ENCODE measurements at regions not wholly inside any gene's neighbourhood (a gene's known extent, or its start where the extent isn't known, plus 50 kb on each side); places are given as distances from the start of the nearest gene placed in this dataset.

GRCh38 chr12:127358888-127359287 is 908.1 kb upstream of the TMEM132C start:
- DNase-seq (ENCODE audit: low spot score): no peak

GRCh38 chr12:127360580-127360979 is 906.4 kb upstream of the TMEM132C start:
- DNase-seq (ENCODE audit: low spot score): no peak

- DNase-seq (ENCODE audit: low spot score): no peak
Observed at GRCh38 chr12:127362121-127362520, 904.8 kb upstream of the TMEM132C start.

GRCh38 chr12:127363392-127363791 is 903.6 kb upstream of the TMEM132C start:
- no peak for DNase-seq (ENCODE audit: low spot score)

GRCh38 chr12:127373559-127373958 is 893.4 kb upstream of the TMEM132C start:
- DNase-seq (ENCODE audit: low spot score): no peak

- DNase-seq (ENCODE audit: low spot score): no peak
Observed at GRCh38 chr12:127374447-127374846, 892.5 kb upstream of the TMEM132C start.

- peak; percentile 46 for DNase-seq (ENCODE audit: low spot score)
Observed at GRCh38 chr12:127381043-127381668, 885.8 kb upstream of the TMEM132C start.

GRCh38 chr12:127381681-127382080 is 885.3 kb upstream of the TMEM132C start:
- no peak for DNase-seq (ENCODE audit: low spot score)

GRCh38 chr12:127383281-127383680 is 883.7 kb upstream of the TMEM132C start:
- no peak for DNase-seq (ENCODE audit: low spot score)

GRCh38 chr12:127386723-127387122 is 880.2 kb upstream of the TMEM132C start:
- DNase-seq (ENCODE audit: low spot score): no peak

GRCh38 chr12:127388985-127389384 is 878.0 kb upstream of the TMEM132C start:
- no peak for DNase-seq (ENCODE audit: low spot score)

- peak; percentile 29 for DNase-seq (ENCODE audit: low spot score)
Observed at GRCh38 chr12:127389923-127390322, 877.0 kb upstream of the TMEM132C start.

- DNase-seq (ENCODE audit: low spot score): no peak
Observed at GRCh38 chr12:127393465-127393864, 873.5 kb upstream of the TMEM132C start.

GRCh38 chr12:127393896-127394295 is 873.1 kb upstream of the TMEM132C start:
- peak; percentile 53 for DNase-seq (ENCODE audit: low spot score)

- DNase-seq (ENCODE audit: low spot score): no peak
Observed at GRCh38 chr12:127396734-127397133, 870.2 kb upstream of the TMEM132C start.

GRCh38 chr12:127398016-127398710 is 868.8 kb upstream of the TMEM132C start:
- DNase-seq (ENCODE audit: low spot score): no peak

GRCh38 chr12:127399451-127399850 is 867.5 kb upstream of the TMEM132C start:
- DNase-seq (ENCODE audit: low spot score): no peak

GRCh38 chr12:127400221-127400620 is 866.7 kb upstream of the TMEM132C start:
- no peak for DNase-seq (ENCODE audit: low spot score)

GRCh38 chr12:127401005-127401404 is 866.0 kb upstream of the TMEM132C start:
- DNase-seq (ENCODE audit: low spot score): peak; percentile 29

- DNase-seq (ENCODE audit: low spot score): no peak
Observed at GRCh38 chr12:127401536-127401935, 865.4 kb upstream of the TMEM132C start.

GRCh38 chr12:127411166-127411915 is 855.6 kb upstream of the TMEM132C start:
- DNase-seq (ENCODE audit: low spot score): no peak

- DNase-seq (ENCODE audit: low spot score): no peak
Observed at GRCh38 chr12:127411981-127412380, 855.0 kb upstream of the TMEM132C start.

GRCh38 chr12:127412866-127413265 is 854.1 kb upstream of the TMEM132C start:
- DNase-seq (ENCODE audit: low spot score): no peak
